HG03378 (cell line): ENCODE measurements at regions not wholly inside any gene's neighbourhood (a gene's known extent, or its start where the extent isn't known, plus 50 kb on each side); places are given as distances from the start of the nearest gene placed in this dataset.
"Not testable (repeated sequence)": the region's sequence is repeated elsewhere in the genome, so short reads cannot be mapped to it uniquely, and the experiment has no call there.

Source experiments
- ATAC-seq: cut with Tn5 transposase; IDR thresholded peaks from one replicate; pipeline ENCODE4 v1.9.1; 2021; ENCODE audit warnings: mild to moderate bottlenecking, moderate library complexity; ENCODE audit not compliant: unreplicated experiment

DNA sequence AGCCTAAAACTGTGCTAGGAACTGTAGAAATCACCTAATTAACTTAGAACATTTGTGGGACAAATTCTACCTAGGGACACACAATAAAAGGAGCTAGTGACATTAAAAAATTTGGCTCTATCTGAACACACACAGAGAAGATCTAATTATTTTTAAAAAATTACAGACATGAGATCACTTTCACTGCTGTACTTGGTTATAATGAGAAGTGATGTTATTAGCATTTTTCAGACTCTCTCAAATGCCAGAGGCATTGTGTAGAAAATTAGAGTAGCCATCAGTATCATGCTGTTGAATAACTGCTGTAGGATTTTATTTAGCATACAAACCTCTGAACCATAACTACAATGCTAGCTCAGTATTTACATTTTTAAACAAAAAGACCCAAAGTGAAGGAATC, 109.1 kb upstream of the ANK2 start:
- no peak for ATAC-seq

DNA sequence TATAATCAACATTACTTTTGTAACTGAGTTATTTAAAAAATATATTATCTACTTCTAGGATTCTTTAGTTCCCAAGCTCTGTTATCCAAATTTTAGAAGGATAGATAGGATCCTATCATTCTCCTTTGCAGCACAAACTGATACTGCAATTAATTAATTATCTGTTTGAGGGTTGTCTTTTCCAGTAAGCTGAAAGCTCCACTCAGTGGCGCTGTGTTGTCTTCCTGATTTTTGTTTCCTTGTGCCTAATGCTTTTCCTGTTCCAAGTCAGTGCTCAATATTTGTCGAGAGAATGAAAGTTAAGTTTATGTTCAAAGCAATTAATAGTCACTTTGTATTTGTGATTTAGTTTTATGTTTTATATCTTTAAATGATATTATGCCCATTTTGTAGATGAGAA, 107.4 kb upstream of the ANK2 start:
- no peak for ATAC-seq

DNA sequence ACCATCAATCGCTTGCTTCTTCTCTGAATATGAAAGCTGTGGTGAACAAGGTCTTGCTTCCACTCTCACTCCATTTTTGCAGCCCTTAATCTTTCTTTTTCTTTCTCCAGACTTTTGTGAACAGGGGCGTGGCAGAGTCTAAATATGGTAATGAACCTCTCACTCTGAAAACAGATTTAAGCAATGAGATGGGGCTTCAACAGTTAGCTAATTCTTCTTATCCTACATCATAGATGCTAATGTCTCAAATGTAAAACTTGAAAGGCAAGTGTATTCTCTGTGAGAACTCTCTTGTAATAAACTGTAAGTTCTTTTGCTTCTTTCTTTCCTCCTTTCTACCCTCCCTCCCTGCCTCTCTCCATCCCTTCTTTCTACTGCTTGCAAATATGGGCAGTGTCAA, 106.5 kb upstream of the ANK2 start:
- no peak for ATAC-seq

DNA sequence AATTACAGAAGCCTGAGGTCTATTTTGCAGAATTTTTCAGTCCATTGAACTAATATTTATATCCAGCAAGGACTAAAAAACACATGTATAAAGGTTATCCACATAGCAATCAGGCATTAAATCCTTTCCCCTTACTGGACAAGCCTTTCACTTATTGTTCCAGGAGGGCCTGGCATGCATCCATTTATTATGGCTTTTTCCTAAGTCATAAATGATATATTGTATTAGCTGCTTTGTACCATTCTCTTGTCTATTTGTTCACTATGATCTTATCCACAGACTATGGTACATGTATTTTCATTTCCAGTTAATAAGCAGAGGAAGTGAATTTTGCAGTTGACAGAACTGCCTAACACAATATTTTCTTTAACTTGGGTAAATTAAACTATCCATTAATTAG, 105.4 kb upstream of the ANK2 start:
- no peak for ATAC-seq

DNA sequence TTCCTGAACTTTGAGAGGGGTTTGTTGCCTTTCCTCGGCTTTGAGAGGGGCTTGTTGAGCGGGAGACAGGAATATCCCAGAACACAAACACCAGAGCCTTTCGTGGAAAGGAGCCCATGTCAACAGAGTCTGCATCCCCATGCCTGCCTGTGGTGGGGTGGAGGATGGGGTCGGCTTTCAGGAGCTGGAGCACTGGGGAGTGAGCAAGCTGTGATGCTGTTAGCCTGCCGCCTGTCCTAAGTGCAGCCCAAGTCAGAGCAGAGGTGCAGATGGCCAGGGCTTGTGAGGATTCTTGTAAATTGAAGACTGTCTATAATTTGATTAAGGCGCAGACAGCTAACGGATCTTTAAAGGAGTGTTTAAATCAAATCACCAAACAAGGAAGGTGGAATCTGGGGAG, 103.3 kb upstream of the ANK2 start:
- ATAC-seq = no peak

DNA sequence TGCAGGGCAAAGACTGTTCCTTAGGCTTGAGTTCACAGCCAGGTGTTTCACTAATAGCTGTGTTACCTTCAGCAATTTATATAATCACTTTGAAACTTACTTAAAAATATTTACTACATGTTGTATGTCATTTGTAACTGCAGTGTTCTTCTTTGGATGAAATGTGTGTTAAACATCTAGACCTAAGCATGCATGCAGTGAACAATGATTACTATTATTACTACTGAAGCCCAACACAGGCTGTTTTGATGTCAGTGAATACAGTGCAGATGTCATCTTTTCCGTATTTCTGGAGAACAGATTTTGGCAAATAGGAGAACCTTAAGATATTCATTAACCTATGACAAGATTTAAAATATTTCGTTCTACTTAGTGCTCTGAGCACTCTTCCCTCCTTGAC, 101.8 kb upstream of the ANK2 start:
- no peak for ATAC-seq

DNA sequence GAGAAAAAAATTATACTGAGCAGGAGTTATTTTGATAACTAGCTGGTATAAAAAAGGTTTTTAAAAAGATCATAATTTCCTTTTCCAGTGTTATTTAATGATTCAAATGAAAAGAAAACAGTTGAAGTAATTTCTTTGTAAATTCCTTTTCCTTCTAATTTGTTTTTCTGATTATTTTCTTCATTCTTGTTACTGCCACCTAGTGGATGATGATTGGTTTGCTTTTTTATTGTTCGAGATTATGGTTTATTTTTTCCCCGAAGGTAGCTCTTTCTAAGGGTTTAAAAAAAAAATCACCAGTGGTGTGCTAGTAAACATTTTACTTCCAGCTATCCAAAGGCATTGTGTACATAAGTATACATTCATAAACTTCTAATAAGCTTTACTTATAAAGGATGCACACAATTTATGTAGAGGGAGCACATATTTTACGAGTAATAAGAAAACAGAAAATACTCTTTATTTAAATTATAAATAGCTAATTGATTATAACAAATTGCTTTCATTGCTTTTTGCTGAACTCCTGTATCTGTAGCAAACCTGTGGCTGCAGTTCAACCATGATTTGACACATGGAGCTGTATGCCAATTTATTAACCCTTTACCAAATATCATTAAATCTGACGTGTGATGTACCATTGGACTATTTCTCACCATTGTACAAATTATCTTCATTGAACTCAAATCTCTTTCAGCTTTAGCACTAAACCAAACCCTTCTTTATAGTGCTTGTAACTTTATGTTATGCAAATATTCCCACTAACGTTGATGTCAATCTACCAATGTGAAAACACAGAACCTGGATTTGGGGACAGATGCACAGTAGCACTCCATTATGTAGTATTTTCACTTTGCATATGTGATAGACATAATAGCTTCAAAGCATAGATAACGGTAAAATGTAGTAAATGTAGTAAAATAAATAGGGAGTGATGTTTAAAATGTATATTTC, 97.8 kb upstream of the ANK2 start:
- no peak for ATAC-seq

DNA sequence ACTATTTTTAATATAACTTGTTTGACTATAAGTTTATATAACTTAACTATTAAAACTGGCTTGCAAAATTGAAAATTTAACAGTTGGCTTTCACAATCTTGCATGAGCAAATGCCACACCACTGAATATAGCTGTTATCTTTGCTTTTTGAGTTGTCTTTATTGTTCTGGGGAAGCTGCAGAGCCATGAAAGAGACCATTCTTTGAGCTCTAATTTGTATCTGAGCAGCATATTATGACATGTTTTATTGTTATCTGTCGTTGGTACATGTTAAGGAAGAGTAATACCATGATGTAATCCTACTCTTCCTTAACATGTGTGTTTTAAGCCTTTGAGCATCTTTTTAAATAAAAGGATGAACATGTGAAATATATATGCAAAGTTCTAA, 97.1 kb upstream of the ANK2 start:
- no peak for ATAC-seq

DNA sequence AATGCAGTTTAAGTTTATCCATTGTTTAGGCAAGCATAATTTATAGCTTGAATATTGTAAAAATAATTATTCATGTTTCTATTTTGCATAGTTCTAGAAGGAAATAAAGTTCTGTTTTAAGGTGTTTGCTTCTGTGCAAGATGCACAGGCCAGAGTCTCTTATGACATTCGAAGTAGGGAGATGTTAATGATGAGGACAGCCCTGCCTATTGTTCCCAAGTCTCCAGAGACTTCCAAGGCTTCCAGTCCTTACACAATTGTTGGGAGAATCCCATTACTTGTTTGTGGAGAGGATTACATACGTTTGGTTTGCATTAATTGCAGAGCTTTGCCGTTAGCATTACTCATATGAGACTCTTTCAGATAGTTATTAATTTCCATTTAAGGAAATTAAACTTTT, 96.2 kb upstream of the ANK2 start:
- ATAC-seq = no peak

DNA sequence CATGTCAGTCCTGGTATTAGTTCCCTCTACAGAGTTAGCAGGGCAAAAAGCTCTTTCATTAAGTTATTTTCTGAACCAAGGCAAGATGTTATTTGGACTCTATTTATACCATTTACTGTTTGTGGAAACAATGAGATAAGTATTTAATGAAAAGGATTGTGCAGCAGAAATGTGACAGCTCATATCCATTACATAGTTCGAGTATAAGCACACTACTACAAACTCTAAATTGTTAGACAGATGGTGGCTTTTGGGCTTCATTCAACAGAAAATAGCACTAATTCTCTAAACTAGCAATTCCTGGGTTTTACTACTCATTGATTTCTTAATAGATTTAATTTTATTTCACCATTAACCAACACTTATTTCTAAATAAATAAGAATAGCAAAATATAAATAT, 95.2 kb upstream of the ANK2 start:
- no peak for ATAC-seq

DNA sequence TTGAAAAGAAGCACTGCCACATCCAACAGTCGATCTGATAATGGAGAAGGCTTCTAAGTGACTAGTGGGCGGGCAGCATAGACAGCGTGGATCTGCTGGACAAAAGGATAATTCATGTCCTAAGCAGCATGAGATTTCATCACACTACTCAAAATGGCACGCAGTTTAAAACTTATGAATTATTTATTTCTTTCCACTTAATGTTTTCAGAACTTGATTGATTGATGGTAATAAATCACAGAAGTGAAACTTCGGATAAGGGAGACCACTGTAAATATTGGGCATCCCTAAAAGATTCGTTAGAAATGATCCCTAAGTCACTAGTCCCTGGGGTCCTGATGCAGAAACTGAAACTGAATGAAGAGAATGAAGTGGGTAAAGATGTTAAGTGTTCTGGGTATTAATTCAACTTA, 93.0 kb upstream of the ANK2 start:
- ATAC-seq = no peak

DNA sequence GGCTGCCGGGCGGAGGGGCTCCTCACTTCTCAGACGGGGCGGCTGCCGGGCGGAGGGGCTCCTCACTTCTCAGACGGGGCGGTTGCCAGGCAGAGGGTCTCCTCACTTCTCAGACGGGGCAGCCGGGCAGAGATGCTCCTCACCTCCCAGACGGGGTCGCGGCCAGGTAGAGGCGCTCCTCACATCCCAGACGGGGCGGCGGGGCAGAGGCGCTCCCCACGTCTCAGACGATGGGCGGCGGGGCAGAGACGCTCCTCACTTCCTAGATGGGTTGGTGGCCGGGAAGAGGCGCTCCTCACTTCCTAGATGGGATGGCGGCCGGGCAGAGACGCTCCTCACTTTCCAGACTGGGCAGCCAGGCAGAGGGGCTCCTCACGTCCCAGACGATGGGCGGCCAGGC, 91.7 kb upstream of the ANK2 start:
- ATAC-seq = not testable (repeated sequence)

DNA sequence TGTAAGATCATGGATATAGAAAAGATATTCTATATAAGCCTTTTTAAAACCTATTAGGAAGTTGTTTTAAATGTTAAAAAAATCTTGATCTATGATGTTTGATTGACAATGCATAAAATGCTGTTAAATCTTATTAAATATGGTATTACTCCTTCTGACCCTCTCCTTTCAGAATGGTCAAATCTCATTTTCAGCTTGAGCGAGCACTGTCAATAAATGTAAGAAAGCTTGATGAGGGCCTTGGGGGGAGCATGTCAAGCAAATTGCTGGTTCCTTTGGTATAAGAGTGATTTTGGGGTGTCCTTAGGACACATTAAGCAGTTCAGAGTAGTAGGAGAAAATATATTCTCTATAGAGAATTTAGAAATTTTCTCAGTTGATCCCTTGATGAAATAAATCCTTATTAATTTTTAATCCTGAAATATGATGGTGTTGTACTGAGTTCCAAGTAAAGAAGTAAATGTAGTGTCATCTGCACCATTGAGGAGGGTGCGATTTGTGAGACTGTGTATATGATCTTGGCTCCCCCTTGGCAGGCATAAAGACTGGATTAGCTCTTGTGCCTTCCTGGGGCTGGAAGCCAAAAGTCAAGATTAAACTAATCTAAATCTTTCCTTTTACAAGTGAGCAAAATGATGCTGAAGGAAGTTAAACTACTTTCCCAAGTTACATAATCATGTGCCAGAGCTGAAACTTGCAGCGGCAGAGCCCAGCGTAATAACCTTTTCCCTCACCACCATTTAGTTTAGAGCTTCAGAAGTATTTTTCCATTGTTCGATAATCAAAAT, 82.6 kb upstream of the ANK2 start:
- ATAC-seq = no peak

DNA sequence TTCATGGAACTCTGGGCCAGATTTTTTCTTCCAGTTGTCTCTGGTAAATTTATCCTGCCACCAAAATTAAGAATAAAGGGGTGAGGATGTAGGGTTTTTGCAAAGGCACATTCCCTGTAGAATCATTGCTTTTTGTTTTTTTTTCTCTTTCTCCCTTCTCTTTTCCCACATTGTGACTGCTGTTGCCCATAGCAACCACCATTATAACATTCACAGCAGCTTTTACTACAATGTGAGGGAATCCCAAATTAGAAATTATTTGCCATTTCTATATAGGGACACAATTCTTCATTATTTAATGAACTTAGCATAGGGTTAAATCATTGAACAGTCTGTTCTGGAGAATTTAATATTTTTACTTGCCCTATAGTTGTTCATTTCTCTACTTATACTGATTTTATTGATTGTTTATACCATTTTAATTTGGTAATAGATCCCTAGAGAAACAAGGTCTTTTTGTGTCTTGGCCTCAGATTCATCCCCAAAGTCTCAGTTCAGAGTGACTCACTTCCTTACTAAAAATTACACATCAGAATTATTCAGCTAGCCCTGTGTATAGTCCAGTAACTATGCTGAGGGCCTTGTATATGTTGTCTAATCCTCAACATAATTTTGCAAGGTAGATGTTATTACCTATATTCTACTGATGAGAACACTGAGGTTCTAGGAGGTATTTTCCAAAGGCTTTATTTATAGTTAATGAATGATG, 80.8 kb upstream of the ANK2 start:
- no peak for ATAC-seq

DNA sequence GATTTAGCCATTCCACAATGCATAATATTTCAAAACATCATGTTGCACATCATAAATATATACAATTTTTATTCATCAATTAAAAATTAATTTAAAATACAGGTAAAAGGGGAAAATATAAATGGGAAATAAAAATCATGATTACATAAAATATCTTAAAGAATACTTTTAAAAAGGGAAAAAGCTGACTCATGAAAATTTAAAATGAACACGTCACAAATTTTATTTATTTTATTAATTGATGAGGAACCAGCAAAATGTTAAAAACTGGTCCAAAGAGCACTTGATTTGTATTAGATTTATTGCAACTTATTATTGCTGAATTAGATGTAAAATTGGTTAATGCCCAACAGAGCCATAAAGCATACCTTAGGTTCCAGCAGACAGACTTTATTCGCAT, 78.5 kb upstream of the ANK2 start:
- ATAC-seq = no peak

DNA sequence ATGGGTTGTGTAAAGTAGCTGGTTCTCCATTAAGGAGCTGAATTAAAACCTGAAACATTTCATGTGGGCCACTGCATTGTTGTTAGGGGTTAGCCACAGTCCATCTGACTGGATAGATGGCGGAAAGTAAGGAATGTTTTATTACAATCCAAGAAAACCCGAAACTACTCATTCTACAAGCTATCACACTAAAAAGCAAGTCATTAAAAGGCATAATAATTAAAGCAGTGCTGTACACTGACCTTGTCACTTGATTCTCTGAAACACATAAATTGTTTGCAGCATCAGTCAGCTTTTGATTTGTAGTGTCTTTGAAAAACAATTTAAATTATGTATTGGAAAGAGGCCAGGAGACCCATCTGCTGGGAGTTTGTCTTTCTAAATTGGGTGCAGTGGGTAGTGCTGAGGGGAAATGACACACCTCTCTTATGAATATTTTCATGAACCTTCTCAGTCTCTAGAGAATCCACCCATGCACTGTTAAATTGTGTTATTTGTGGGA, 75.7 kb upstream of the ANK2 start:
- no peak for ATAC-seq

DNA sequence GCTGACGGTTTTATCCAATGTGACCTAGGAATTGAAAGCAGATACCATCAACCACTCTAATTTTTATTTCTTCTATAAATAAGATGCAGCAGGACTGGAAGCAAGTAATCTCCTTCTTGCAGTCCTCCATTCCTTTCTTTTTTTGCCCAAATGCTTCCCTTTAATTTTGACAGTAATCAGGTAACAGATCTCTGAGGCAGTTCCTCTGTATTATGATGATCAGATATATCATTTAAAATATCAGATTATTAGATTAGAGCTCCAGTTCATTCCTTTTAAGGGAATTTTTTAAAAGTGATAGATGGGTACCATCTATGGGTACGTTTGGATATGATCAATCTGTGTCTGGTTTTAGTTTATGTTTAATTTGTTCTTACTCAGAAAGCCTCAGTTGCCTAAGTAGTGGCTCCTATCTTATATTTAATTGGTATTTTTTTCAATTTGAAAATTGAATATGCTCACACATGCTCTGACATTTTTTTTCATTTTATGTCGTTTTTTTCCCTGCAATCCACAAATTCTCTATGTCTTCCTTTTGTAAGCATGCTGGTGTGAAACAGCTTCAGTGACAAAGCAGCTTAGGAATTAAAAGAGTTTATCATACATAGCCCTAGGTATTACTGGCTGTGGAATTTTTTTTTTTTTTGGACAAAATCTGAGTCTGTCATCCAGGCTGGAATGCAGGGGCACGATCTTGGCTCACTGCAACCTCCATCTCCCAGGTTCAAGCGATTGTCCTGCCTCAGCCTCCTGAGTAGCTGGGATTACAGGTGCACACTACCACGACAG, 73.7 kb upstream of the ANK2 start:
- ATAC-seq = no peak

DNA sequence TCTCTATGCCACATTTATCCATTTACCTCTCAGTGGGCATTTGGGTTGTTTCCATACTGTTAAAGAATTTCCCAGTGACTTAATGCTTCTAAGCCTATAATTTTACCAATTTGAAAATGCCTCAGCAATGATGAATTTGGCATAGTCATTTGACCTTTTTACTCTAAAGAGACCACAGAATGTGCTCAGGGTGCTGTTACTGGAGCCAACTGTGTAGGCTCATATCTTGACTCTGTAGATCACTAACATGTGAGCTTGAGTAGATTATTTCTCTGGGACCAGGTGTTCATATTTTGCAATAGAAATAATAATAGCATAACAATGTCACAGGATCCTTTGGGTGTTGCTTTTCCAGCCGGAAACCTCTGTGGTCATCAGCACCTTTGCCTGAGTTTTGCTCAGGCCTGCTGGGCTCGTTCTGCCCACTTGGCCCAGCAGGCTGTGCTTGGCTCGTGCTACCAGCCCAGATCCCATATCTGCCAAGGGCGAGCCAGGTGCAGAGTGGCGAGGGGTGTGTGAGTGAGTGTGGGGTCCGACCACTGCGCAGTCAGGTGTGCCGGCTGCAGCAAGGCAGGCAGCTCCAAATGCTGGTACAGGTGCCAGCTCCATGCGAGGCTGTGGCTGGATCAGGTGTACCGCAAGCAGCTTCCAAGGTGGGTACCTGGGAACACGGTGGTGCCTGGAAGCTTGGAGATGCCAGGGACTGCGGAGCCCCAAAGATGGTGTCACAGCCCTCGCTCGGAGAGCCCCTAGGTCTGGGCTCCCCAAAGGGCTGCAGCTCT, 70.6 kb upstream of the ANK2 start:
- no peak for ATAC-seq

DNA sequence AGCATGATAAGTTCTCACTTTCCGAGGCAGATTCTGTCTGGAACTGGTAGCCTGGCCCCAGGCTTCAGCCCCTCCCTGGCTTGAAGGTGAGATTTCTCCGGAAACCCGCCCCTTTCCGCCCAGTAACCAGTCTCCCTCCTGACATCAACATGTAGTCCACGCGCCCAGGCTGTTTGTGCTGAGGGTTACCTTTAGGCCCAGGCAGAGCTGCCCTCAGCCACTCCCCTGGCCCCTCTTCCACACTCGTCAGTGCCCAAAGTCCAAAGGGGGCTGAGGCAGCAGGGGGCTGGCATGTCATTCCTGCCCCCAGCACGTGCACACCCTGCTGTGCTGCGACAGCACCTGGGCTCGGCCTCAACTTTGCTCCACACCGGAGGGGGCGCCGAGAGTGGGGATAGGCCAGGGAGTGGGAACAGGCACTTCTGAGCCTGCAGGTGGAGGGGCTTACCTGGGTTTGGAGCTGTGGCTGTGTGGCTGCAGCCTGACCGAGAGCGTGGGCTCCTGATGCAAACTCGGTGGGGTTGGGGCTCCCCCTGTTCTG, 69.5 kb upstream of the ANK2 start:
- ATAC-seq = no peak

DNA sequence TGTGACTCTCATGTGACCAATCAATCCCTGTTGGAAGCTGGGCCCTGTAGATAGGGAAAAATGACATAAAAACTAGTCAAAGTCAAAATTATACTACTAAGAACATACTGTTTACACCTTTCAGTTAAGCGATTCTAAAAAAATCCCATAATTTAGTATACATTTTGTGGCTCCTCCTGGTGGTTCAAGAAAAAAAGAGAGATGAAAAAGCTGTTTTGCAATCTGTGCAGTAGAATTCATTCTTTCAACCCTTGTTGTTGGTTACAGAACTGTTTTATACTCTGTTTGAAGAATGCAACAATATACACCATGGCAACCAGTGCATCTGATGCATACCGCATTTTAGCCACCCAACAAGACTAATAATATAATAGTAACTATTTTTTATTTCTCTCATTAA, 66.8 kb upstream of the ANK2 start:
- ATAC-seq = no peak
